ENCODE measurements at regions not wholly inside any gene's neighbourhood (a gene's known extent, or its start where the extent isn't known, plus 50 kb on each side); places are given as distances from the start of the nearest gene placed in this dataset.

DNA sequence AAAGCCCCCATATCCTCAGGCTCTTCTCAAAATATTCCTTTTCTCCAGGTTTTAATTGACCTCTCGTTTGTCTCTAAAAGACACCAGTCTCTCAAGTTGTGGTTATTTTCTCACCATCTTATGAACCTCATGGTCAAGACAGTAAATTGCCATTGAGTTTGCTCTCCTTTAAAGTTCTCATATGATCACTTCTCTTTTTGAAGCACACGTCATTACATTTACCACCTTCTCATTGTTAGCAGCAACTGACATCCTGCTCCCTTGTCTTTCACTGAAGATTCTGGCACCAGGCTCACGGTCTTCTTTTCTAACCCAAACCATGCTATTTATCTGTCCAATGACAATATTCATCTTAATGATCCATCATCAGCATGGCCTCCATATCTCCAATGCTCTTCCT, 324.2 kb downstream of the TMA16 start:
- Mint-ChIP-seq H3K4me3 (no peak overlapping the region), H3K4me1 (no peaks in the 10 kb centered on the region), H3K36me3 (ENCODE audit: insufficient read depth in 1 of 3, low read depth in 3 of 3) (no peaks in the 10 kb centered on the region), H3K27me3 (ENCODE audit: low read depth) (no peaks in the 10 kb centered on the region), H3K27ac (no peak overlapping the region), H3K9me3 (no peaks in the 10 kb centered on the region)
- Histone ChIP-seq H3K4me2 (ENCODE audit: insufficient read depth, insufficient read length, low read length) (no peak overlapping the region), H3K23me2 (ENCODE audit: insufficient read length, low read depth, low read length, poor library complexity, severe bottlenecking) (no peaks in the 10 kb centered on the region), H3K27ac (ENCODE audit: insufficient read length, low read depth, low read length) (no peak overlapping the region), H3T11ph (ENCODE audit: low read length) (no peak overlapping the region), H3K9me3 (ENCODE audit: control insufficient read depth, low read depth, low read length) (no peaks in the 10 kb centered on the region), H3K18ac (ENCODE audit: insufficient read length, low read depth, low read length) (no peak overlapping the region), H4K8ac (replicated peaks; ENCODE audit: insufficient read length, low read depth, low read length) (no peak overlapping the region), H2BK120ac (ENCODE audit: low read depth, low read length, poor library complexity, severe bottlenecking) (no peak overlapping the region), H3K27me3 (ENCODE audit: insufficient read depth, low read length) (no peaks in the 10 kb centered on the region), H3K14ac (ENCODE audit: insufficient read depth, low read length) (no peak overlapping the region), H4K20me1 (ENCODE audit: control insufficient read depth, insufficient read depth, insufficient read length) (no peaks in the 10 kb centered on the region), H4K91ac (ENCODE audit: insufficient read length, low read depth, low read length) (no peak overlapping the region), H3K56ac (ENCODE audit: insufficient read length, low read depth, low read length) (no peak overlapping the region), H4K5ac (ENCODE audit: insufficient read length, low read depth, low read length) (no peak overlapping the region), H3K23ac (ENCODE audit: insufficient read length, low read depth, low read length) (no peak overlapping the region), H2AFZ (ENCODE audit: low read length) (no peak overlapping the region), H2BK5ac (ENCODE audit: insufficient read length, low read length) (no peak overlapping the region), H3K4ac (ENCODE audit: low read depth, low read length) (no peak overlapping the region), H2BK20ac (ENCODE audit: low read depth, low read length, poor library complexity, severe bottlenecking) (no peak overlapping the region), H3K79me1 (ENCODE audit: insufficient read depth, low read depth, low read length, poor library complexity, severe bottlenecking) (no peaks in the 10 kb centered on the region), H3K9ac (ENCODE audit: extremely low read depth, insufficient read length, low read length) (no peak overlapping the region), H3K79me2 (ENCODE audit: insufficient read depth, low read length) (no peaks in the 10 kb centered on the region), H3K4me1 (ENCODE audit: insufficient read depth, low read length) (no peaks in the 10 kb centered on the region), H2AK5ac (ENCODE audit: insufficient read length, low read length) (no peak overlapping the region), H2BK12ac (ENCODE audit: insufficient read length, low read depth, low read length) (no peak overlapping the region), H2BK15ac (ENCODE audit: low read depth, low read length) (no peak overlapping the region)
- DNase-seq = no peak
- no peak for TF ChIP-seq CTCF (conservative IDR thresholded peaks at IDR 0.05)
- no CpG with 5 or more reads among the region's 3 CpGs for WGBS (ENCODE audit: extremely low coverage, insufficient read length, low lambda C conversion rate)
